GM23338 (cell line): ENCODE measurements at regions not wholly inside any gene's neighbourhood (a gene's known extent, or its start where the extent isn't known, plus 50 kb on each side); places are given as distances from the start of the nearest gene placed in this dataset.

ENCODE experiments used
- ATAC-seq: fragments of 200-7000 bp; cut with Tn5 transposase; 3 replicates; pipeline ENCODE4 v1.9.1; 2020
- DNase-seq: peaks from one replicate; pipeline ENCODE4 v3.0.0-alpha.2; 2015; ENCODE audit warnings: low spot score
- H2AFZ ChIP-seq: fragments of 200-600 bp; sonication (generic); 2 replicates; pipeline ENCODE4 v1.8.0; 2016; ENCODE audit warnings: antibody characterized with exemption, mild to moderate bottlenecking, moderate library complexity
- H3F3A ChIP-seq: fragments of 200-600 bp; sonication (generic); replicated peaks from 2 replicates; pipeline ENCODE4 v1.8.0; 2017; ENCODE audit warnings: antibody characterized with exemption, mixed run types, low read depth
- H3K27ac ChIP-seq: fragments of 200-600 bp; sonication (generic); 2 replicates; pipeline ENCODE4 v1.6.1; 2016; ENCODE audit warnings: low read depth
- H3K27me3 ChIP-seq: fragments of 200-600 bp; sonication (generic); 2 replicates; pipeline ENCODE4 v1.8.0; 2016; ENCODE audit warnings: mild to moderate bottlenecking, mixed run types, moderate library complexity; ENCODE audit not compliant: insufficient read depth
- H3K36me3 ChIP-seq: fragments of 200-600 bp; sonication (generic); 2 replicates; pipeline ENCODE4 v1.8.0; 2016; ENCODE audit warnings: mild to moderate bottlenecking; ENCODE audit not compliant: insufficient read depth
- H3K4me1 ChIP-seq: fragments of 200-600 bp; sonication (generic); 2 replicates; pipeline ENCODE4 v1.8.0; 2016; ENCODE audit warnings: mild to moderate bottlenecking, moderate library complexity; ENCODE audit not compliant: insufficient read depth
- H3K4me2 ChIP-seq: fragments of 200-600 bp; sonication (generic); 2 replicates; pipeline ENCODE4 v1.7.1; 2017; ENCODE audit warnings: mixed run types
- H3K4me3 ChIP-seq: fragments of 200-600 bp; sonication (generic); 2 replicates; pipeline ENCODE4 v1.6.1; 2016; ENCODE audit warnings: mixed run types
- H3K79me2 ChIP-seq: fragments of 200-600 bp; sonication (generic); replicated peaks from 2 replicates; pipeline ENCODE4 v1.8.0; 2017; ENCODE audit warnings: mild to moderate bottlenecking; ENCODE audit not compliant: insufficient read depth
- H3K9me2 ChIP-seq: fragments of 200-600 bp; sonication (generic); 2 replicates; pipeline ENCODE4 v1.8.0; 2017; ENCODE audit not compliant: insufficient read depth
- H4K20me1 ChIP-seq: fragments of 200-600 bp; sonication (generic); replicated peaks from 2 replicates; pipeline ENCODE4 v1.8.0; 2017; ENCODE audit warnings: mild to moderate bottlenecking; ENCODE audit not compliant: insufficient read depth
- H3K27ac Mint-ChIP-seq: 2 replicates; pipeline ENCODE4 v1.8.0; 2020; ENCODE audit warnings: inconsistent platforms, mild to moderate bottlenecking, moderate library complexity, mixed read lengths
- H3K27me3 Mint-ChIP-seq: 3 replicates; pipeline ENCODE4 v1.8.0; 2022; ENCODE audit warnings: low read depth, mild to moderate bottlenecking, moderate library complexity, mixed read lengths, inconsistent platforms; ENCODE audit not compliant: insufficient read depth, poor library complexity
- H3K36me3 Mint-ChIP-seq: 3 replicates; pipeline ENCODE4 v1.8.0; 2021; ENCODE audit warnings: low read depth, mild to moderate bottlenecking, inconsistent platforms, moderate library complexity, mixed read lengths
- H3K4me1 Mint-ChIP-seq: 3 replicates; pipeline ENCODE4 v1.8.0; 2020; ENCODE audit warnings: mild to moderate bottlenecking, inconsistent platforms, mixed read lengths
- H3K4me3 Mint-ChIP-seq: 3 replicates; pipeline ENCODE4 v1.8.0; 2021; ENCODE audit warnings: moderate library complexity, mild to moderate bottlenecking, inconsistent platforms, mixed read lengths
- H3K9me3 Mint-ChIP-seq: 3 replicates; pipeline ENCODE4 v1.8.0; 2020; ENCODE audit warnings: moderate library complexity, mild to moderate bottlenecking, inconsistent platforms, mixed read lengths
- CREB1 ChIP-seq: fragments of 250-450 bp; sonication (Bioruptor Pico); IDR thresholded peaks from 2 replicates; pipeline ENCODE4 v1.5.0; 2020; ENCODE audit warnings: low read depth, mild to moderate bottlenecking, moderate library complexity
- CTCF ChIP-seq, 2 experiments: fragments of 200-600 bp in 1 of 2; sonication (generic) in 1 of 2; conservative IDR thresholded peaks; 2 replicates each; pipeline versions ENCODE4 v1.5.1 to v1.6.1; 2016 to 2017; ENCODE audit warnings: antibody characterized with exemption in 2 of 2, low read depth in 2 of 2, mild to moderate bottlenecking in 2 of 2, moderate library complexity in 1 of 2
- ETS1 ChIP-seq: IDR thresholded peaks from 2 replicates; pipeline ENCODE4 v1.6.1; 2016; ENCODE audit warnings: antibody characterized with exemption
- EZH2 ChIP-seq: fragments of 200-600 bp; sonication (generic); IDR thresholded peaks from one replicate; pipeline ENCODE4 v1.8.0; 2017; ENCODE audit warnings: antibody characterized with exemption, mild to moderate bottlenecking, low read depth; ENCODE audit not compliant: unreplicated experiment
- EZH2phosphoT487 ChIP-seq: fragments of 200-600 bp; sonication (generic); IDR thresholded peaks from one replicate; pipeline ENCODE4 v1.8.1; 2018; ENCODE audit warnings: antibody characterized with exemption; ENCODE audit not compliant: unreplicated experiment
- JUNB ChIP-seq: IDR thresholded peaks from one replicate; pipeline ENCODE4 v1.6.1; 2016; ENCODE audit warnings: antibody characterized with exemption; ENCODE audit not compliant: unreplicated experiment
- NANOG ChIP-seq: IDR thresholded peaks from 2 replicates; pipeline ENCODE4 v1.6.1; 2016; ENCODE audit warnings: antibody characterized with exemption, borderline replicate concordance
- POLR2AphosphoS5 ChIP-seq: IDR thresholded peaks from 2 replicates; pipeline ENCODE4 v1.6.1; 2016; ENCODE audit warnings: antibody characterized with exemption, low read depth
- REST ChIP-seq: IDR thresholded peaks from one replicate; pipeline ENCODE4 v1.6.1; 2018; ENCODE audit warnings: antibody characterized with exemption; ENCODE audit not compliant: unreplicated experiment
- STAT1 ChIP-seq: IDR thresholded peaks from one replicate; pipeline ENCODE4 v1.6.1; 2016; ENCODE audit warnings: antibody characterized with exemption; ENCODE audit not compliant: unreplicated experiment
- ZNF114 ChIP-seq: fragments of 250-450 bp; sonication (Bioruptor Pico); IDR thresholded peaks from 2 replicates; pipeline ENCODE4 v1.5.0; 2020; ENCODE audit warnings: mild to moderate bottlenecking, moderate library complexity
- ZNF331 ChIP-seq: fragments of 250-450 bp; sonication (Bioruptor Pico); IDR thresholded peaks from 2 replicates; pipeline ENCODE4 v1.5.0; 2020; ENCODE audit warnings: low read depth, mild to moderate bottlenecking, moderate library complexity
- ZNF462 ChIP-seq: fragments of 250-450 bp; sonication (Bioruptor Pico); IDR thresholded peaks from 2 replicates; pipeline ENCODE4 v1.5.0; 2020; ENCODE audit warnings: mild to moderate bottlenecking, moderate library complexity

- Mint-ChIP-seq H3K9me3 (peaks cover 54% of the 10 kb centered on the region), H3K36me3 (peaks cover 75% of the 10 kb centered on the region)
- no peak for ATAC-seq
These were observed 54.3 kb downstream of the ADM start for GRCh38 chr11:10359171-10359570.

More at GRCh38 chr11:10359171-10359570, 54.3 kb downstream of the ADM start:
- Histone ChIP-seq H3K4me3 (no peak overlapping the region), H3K79me2 (no peaks in the 10 kb centered on the region), H3K4me2 (no peak overlapping the region), H3F3A (peaks cover 5% of the 10 kb centered on the region), H3K27me3 (no peaks in the 10 kb centered on the region), H3K36me3 (0 out of 2 replicates have a peak, but pooled peaks cover 6% of the 10 kb centered on the region), H4K20me1 (no peaks in the 10 kb centered on the region), H2AFZ (no peak overlapping the region), H3K27ac (no peak overlapping the region), H3K9me2 (peaks cover 22% of the 10 kb centered on the region), H3K4me1 (no peaks in the 10 kb centered on the region)
- peaks cover 5% of the 10 kb centered on the region for H3K4me1 Mint-ChIP-seq
- H3K4me3 Mint-ChIP-seq = no peak overlapping the region
- DNase-seq = no peak
- no peak overlapping the region for H3K27ac Mint-ChIP-seq
- no peaks in the 10 kb centered on the region for H3K27me3 Mint-ChIP-seq
- no peak for TF ChIP-seq EZH2phosphoT487
- TF ChIP-seq STAT1 = no peak
- TF ChIP-seq CREB1 (CRISPR knock-in tag) = no peak
- no peak for TF ChIP-seq EZH2
- TF ChIP-seq REST = no peak
- no peak for TF ChIP-seq NANOG
- no peak for TF ChIP-seq ZNF462 (CRISPR knock-in tag)
- TF ChIP-seq ETS1 = no peak
- no peak for TF ChIP-seq POLR2AphosphoS5
- no peak for TF ChIP-seq ZNF114 (CRISPR knock-in tag)
- no peak for TF ChIP-seq ZNF331 (CRISPR knock-in tag)
- no peak for TF ChIP-seq JUNB
- TF ChIP-seq CTCF (conservative IDR thresholded peaks at IDR 0.05; ENCODE audit: low read depth in 2 of 2) = no peak
